Stimulated activated CD8-positive, alpha-beta memory T cell treated with anti-CD3 and anti-CD28 coated beads, Interleukin-15, amount 100 ng/mL, for 48 hours (primary cell): ENCODE measurements at regions not wholly inside any gene's neighbourhood (a gene's known extent, or its start where the extent isn't known, plus 50 kb on each side); places are given as distances from the start of the nearest gene placed in this dataset.

ENCODE experiments used
- DNase-seq, 2 donors: peaks; one replicate each; pipeline ENCODE4 v3.0.0-alpha.2; 2020; ENCODE audit warnings: low read depth in 2 of 2

DNA sequence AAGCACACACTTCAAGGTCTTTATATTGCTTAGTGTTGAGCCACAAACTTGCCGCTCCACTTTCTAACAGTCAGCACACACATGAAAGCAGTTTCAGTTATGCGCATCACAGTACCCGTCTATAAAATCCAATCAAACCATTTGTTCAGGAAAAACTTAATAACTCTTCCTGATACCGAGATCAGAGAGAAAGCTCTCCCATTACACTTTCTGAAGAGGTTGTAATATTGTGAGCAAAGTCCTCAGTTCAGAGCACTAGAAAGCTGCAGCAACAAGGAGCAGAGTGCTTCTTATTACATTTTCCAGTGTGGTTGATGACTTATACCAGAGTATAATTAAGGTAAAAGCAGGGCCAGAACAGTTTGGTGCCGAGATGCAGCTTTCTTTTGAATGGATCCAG is 102.8 kb upstream of the F3 start:
- DNase-seq = no peak

DNA sequence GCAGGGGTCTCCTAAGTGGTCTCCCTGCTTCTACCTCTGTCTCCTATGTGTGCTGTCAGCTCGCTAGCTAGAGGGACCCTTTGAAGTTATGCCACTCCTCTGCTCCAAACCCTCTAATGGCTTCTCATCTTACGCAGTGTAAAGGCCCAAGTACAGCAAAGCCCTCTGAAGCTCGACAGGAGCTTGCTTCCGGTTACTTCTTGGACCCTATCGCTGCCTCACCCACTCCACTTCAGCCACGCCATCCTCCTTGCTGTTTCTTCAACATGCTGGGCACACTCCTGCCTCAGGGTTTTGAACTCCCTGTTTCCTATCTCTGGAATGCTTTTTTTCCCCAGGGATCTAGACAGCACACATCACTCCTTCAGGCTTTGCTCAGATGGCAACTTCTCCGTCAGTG is 102.3 kb upstream of the F3 start:
- no peak for DNase-seq

DNA sequence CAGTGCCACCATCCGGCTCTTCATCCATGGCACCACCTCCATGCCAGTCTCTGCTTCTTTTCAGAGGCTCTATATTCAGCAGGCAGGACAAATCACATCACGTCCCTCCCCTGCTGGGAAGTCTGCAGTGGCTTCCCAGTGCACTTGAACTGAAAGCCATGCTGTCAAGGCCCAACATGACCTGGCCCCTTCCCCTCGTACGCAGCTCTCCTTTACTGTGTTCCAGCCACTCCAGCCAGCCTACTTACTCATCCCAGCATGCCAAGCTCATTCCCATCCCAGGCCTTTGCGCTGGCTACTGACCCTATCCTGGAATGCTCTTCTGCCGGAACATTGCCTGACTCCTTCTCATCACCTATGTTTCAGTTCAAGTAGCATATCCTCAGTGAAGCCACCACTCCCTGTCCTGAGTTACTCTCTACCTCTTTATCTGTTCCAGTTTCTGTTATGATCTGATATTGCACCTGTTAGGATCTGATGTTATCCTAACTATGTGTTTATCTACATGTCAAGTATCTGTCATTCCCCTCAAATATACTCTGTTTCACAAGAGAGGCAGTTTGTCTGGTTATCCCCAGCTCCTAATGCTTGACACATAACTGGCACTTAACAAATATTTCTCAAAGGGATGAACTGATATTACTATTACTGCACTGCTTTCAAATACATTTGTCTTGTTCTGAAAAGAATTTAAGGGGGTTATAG is 101.2 kb upstream of the F3 start:
- no peak for DNase-seq

DNA sequence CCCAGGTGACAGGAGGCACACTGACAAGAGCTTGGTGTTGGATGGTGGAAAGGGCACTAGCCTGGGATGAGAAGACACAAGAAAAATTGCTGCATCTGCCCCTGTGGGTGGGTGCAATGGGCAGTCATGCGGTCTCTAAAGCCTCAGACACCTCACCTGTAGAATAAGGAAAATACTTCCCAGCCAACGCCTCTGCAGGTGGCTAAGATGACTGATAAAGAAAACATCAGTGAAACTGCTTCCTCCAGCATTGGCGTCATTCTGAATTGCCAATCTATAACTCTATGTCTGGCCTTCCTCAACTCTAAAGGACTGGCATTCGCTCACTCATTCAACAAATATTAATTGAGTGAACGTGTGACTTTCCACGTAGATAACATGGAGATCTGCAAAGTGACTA is 100.4 kb upstream of the F3 start:
- DNase-seq = no peak

DNA sequence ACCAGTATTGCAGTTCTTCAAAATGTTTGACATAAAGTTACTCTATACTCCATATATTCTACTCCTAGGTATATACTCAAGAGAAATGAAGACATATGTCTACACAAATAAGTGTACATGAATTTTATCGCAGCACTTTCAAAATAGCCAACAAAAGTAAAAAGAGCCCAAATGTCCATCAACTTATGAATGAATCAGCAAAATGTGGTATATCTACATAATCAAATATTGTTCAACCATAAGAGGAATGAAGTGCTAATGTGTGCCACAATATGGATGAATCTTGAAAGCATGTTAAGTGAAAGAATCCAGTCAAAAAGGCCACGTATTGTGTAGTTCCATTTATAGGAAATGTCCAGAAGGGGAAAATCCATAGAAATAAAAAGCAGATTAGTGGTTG is 98.6 kb upstream of the F3 start:
- no peak for DNase-seq

DNA sequence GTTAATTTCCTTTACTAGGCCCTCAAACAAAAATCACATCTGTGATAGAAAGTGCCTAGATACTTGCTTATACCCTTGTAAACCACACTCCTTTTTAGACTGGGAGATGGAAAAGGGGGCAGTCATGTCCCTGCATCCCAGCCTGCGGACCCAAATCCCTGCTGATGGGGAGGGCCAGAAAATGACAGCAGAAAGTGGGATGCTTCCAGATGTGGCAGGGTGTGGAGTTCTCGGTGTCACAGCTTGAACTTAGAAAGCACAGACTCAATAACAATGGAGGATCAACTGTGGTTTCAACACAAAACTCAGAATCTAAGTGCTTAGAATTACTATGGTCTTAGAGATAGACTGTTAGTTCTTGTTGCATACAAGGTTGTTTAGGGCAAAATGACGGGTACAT is 95.6 kb upstream of the F3 start:
- DNase-seq = no peak

DNA sequence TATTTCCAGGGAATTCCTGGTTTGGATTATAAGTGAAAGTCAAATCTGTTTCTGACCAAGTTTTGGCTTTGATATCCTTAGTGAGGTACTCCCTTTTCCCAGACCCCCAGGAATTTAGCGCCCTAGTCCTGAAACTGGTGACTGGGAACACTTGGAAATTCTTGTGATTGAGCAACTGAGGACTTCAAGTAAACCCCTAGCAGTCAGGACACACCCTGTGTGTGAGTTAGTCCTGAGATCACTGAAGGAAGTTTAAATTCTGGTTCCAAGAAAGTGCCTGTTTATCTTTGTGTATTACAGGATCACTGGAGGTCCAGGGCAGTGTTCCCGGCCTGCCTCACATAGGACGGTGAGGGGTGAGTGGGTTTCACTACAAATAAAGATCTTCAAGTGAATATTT is 95.1 kb upstream of the F3 start:
- DNase-seq = no peak

DNA sequence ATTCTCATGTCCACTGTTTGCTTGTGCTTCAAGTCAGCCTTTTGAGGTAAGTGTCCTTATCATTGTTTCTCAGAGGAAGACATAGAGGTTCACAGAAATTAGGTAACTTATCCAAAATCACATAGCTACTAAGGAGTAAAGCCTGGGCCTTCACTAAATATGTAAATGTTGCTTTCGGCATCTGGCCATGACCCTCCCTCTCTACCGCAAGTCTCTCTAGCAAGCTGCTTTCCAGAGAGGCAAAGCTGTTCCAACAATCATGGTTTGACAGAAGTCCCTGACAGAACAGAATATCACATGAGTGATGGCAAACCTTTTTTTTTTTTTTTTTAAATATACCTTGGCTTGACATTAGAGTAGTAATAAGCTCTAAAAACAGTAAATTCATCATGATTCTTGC is 94.5 kb upstream of the F3 start:
- no peak for DNase-seq

DNA sequence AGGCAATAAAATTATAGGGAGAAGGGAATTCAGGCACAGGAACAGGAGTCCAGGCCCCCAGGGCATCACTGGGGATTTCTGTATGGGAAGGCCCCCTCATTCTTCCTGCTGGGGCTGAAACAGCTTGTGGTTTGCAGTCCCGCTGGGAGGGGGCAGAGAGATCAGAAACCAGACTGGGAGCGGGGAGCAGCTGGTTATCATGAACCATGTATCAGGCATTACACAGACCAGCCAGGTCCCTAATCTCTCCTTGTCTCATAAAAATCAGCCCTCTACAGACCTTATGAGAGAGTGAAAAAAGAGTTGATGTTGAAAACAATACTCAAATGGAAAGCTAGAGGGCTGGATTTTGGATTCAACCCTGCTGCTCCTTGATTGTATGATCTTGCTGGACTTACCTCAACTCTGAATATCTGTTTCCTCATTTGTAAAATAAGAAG is 93.4 kb upstream of the F3 start:
- DNase-seq = no peak

DNA sequence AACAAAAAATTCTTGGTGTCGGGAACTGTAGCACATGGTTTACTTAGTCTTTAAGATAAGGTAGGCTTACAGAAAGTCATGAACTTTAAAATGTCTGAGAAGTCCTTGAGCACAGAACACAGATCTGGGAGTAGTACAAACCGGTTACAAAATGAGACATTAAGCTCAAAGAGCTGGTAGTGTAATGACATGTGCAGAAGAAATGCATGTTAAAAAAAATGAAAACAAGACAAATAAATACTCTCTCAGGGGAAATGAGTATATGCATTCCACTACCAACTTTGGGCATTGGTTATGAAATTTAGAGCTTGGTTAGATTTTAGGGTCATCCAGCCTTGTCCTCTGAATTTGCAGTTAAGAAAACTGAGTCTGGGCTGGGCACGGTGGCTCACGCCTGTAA is 91.5 kb upstream of the F3 start:
- no peak for DNase-seq

DNA sequence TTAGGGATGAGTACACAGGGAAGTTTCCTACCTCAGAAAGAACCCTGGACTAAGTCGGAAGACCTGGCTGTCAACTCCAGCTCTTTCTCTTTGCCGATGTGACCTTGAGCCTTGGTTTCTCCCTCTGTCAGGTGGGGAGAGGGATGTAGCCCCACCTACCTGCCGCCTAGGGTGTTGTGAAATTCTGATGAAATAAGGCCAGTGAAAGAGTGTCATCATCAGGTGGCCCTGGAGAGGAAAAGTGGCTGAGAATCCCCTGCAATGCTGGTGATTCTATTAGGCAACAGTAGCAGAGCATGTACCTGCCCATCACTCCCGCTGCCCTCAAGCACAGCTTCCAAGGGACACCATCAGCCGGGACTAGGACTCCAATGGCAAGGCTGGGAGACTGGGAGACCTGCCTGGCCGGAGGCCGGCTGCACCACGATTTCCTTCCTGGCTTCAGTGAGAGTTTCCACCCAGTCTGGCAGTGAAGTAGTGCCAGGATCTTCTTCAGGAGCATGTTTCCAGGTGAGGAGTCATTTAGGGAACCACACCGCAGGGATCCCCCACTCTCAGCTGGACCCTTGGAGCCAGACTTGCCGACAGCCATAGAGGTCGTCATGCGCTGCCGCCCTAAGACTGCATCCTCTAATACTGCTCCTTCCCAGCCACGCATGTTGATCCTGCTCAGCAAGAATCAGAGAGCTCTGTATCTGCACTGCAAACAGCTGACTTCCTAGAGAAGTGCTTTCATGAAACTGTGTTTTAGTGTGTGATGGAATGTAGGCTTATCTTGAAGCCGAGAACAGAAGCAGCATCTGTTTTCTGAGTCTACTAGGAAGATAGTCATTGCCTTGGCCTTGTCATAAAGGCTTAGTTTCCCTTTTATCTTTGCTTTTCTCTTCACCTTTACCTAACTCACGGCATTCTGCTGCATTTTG is 88.0 kb upstream of the F3 start:
- DNase-seq = no peak

DNA sequence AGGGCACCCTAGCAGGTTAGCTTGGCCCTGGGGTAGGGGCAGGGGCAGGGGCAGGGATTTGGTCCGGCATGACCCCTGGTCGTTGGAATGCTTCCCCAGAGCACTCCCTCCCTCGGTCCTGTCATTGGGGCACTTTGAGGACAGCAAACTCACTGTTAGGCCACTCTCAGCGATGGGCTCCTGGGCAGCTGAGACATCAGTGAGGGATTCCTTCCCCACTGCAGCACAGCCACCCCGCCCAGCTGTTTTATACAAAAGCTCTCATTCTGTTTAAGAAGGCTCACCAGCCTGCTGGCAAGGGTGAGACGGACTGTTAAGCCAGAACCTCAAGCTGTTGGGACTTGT is 86.9 kb upstream of the F3 start:
- no peak for DNase-seq

DNA sequence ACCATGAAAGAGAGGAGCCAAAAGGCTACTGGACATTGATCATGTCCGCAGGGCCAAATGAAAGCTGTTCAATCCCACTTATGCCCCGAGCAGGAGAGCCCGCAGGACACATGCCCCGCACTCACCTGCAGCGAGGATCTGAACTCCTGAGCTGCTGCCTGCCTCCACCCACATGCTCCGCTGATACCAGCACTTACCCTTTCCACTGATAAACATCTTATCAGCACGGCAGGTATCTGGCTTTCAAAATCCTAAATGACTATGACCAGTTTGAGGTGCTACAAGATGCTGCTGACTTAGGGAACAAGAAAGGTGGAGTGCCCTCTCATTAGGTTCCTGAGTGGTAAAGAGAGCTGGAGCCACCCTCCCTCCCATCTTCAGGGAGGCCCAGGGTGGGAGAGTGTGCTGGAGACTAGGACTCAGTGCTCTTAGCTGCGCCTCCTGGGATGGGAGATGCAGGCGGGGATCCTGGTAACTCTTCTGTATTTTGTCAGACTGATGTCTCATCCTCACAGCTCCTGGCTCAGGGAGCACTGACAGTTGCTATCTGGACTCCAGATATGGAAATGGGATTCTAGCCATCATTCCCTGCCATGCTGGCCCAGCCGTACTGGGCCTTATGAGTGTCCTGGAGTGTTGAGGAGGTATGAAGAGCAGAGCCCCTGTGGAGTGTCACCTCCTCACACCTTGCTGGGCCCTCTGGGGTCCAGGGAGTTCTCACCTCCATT is 86.4 kb upstream of the F3 start:
- no peak for DNase-seq

DNA sequence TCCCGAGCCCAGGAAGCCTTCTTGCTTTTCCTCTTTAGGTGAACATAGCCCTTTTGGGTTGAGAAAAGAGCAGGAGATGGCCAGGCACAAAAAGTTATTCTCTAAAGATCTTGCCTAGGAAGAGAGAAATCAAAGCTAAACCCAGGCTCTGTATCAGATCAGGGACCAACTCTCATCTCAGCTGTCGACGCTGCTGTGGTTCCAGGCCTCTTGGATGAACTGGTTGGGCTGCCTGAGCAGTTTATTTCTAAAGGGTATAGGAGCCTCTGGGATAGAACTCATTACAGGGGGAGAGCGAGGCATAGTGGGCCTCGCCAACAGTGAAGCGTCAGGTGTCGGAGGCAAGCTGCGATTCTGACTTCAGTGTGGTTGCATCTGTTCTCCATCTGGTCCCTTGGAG is 82.6 kb upstream of the F3 start:
- DNase-seq = no peak

DNA sequence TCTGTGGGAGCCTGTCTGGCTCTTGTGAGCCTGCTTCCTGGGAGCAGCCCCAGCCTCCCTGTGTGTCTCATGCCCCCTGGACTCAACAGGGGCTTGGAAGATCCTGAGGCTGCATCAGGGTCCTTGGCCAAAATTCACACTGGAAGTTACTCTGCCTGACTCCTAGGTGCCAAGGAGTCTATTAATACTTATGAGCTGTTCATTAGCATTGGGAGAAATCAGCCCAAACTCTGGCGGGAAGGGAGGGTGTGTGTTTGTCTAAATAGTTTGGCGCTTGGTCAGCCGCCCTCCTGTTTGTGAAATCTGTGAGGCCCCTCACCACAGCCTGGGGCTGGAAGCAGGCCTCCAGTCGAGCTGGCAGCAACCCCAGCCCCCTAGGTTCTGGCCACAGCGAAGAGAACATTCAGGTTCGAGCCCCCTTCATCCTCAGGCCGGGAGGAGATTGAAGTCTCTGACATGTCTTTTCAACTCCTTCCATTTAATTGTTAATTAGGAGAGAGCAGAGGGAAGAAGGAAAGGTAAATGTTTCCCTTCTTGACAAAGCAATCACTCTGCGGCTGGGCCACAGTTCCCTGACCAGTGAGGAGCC is 82.1 kb upstream of the F3 start:
- DNase-seq = no peak

DNA sequence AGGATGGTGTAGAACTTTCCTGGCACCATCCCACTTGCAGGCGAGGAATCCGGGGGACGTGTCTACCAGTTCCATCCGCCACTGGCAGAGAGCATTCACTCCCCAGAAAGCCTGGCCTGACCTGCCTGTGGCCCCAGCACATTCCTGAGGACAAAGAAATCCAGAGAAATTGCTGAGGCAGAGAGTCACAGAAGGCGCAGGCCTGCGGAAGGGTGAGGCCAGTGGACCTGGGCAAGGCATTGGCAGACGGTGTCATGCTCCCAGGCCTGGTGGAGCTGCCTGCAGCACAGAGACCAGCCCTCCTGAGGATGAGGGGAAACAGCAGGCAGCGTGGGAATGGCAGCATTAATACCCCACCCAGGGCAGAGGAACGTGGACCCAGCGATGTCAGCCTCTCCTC is 81.2 kb upstream of the F3 start:
- no peak for DNase-seq

DNA sequence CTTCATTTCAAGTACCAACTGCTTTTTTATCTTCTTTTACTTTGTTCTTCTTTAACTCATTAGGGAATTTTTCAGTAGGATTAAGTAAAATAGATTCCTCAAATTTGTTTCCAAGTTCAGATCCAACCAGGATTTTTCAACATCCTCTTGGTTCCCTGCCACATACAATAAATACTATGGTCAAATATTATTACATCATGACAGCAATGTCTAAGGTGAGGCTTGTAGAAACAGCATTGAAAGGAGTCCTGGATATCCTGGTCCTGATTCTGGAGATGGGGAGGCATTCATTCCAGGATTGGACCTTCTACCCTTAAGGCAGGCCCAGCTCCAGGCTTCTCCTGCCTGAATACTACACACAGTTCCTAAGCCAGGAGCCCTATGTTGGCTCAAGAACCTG is 80.2 kb upstream of the F3 start:
- DNase-seq = no peak

DNA sequence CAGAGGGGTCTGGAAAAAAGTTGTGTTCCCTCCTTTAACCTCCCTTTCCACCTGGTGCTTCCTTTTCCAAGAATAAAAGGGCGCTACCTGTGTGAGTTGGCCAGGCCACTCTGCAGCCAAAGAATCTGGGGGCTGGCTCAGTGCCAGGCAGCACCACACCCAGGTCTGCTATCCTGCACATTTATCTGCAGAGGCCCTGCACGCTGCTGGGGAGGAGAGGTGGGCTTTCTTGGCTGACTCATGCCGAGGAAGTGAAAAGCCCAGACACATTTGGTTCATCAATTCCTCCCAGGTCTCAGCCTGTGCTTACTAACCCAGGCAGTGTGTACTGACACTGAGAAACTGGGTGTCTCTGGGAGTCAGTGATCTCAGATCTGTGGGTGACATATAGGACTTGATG is 79.8 kb upstream of the F3 start:
- DNase-seq = no peak

DNA sequence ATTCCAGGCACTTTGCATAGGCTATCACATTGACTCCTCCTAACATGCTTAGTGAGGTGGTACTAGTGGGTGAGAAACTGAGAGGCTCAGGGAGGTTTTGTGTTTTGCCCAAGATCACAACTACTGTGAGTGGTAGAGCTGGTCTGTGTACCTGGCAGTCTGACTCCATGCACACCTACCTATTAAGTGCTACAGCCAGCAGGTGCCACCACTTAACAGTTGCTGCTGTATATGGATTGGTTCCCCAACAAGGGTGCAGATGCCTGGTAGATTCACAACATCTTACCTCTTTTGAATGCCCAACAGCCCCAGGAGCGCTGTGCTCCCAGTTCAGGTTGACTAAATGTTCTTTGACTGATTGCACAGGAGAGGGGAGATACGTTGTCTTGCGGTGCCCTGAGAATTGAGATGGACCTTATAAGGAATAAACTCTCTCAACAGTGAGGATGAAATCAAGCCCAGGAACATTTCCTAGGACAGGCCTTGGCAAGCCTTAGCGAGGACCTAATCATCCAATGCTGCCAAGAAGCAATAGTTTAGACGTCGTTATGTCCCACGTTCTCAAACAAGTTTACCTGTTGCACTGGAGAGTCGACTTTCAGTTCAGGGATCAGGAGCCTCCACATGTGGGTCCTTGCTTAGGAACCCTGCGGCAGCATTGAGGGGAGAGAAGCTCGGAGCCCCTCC is 78.9 kb upstream of the F3 start:
- no peak for DNase-seq

DNA sequence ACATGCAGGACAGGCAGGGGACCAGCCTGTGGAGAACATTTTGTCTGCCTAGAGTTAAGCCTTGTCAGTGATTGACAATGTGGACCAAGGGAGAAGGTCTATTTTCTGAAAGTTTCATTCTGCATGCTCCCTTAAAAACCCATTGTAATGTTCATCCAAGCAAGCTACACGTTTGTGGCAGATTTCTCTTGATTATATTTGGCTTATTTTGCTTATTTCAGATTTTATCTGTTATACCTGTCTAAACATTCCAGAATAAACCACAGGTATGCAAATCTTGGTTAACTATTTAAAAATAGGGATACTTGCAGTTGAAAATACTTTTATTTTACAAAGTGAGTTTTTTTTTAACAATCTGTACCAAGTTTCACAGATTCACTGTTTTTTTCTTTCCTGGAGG is 78.2 kb upstream of the F3 start:
- no peak for DNase-seq

DNA sequence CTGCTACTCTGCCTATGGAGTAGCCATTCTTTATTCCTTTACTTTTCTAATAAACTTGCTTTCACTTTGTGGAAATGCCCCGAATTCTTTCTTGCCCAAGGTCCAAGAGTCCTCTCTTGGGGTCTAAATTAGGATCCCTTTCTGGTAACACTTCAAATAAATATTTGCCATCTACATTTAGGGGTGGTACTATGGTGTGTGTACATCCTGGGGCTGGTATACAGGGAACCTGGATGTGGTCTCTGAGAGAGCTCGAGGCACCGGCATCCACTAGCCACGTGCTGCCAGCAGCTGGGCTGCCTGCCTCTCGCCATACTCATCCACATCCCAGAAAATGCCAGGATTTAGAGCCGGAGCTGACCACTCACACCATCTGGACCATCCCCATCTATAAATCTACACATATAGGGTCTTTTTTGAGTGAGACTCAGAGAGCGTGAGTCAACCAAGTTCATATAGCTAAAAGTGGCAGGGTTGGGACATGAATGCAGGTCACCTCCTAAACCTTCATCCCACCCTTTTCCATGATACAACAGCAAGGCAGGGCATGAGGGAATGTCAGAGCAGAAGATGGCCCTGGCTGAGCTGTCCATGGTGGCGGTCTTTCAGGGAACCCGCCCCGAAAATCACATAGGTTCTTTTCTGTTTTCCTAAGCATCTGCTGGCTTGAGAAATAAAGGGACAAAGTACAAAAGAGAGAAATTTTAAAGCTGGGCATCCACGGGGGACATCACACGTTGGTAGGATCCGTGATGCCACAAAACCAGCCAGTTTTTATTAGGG is 76.6 kb upstream of the F3 start:
- no peak for DNase-seq
